ENCODE measurements at regions not wholly inside any gene's neighbourhood (a gene's known extent, or its start where the extent isn't known, plus 50 kb on each side); places are given as distances from the start of the nearest gene placed in this dataset.

- no peak for TF ChIP-seq CHD7 (IDR thresholded peaks at IDR 0.05; ENCODE audit: insufficient replicate concordance, low read length)
- no peak for TF ChIP-seq CHD2 (IDR thresholded peaks at IDR 0.05; ENCODE audit: low read length)
- no peak for TF ChIP-seq BACH1 (IDR thresholded peaks at IDR 0.05; ENCODE audit: low read length)
- TF ChIP-seq TAF7 (optimal IDR thresholded peaks at IDR 0.05; ENCODE audit: borderline replicate concordance, low read depth, low read length) = no peak
- no peak for TF ChIP-seq RAD21 (IDR thresholded peaks at IDR 0.05 in 1 of 2, conservative IDR thresholded peaks at IDR 0.05 in 1 of 2; ENCODE audit: low read depth in 2 of 2, low read length in 2 of 2)
- TF ChIP-seq MAX (IDR thresholded peaks at IDR 0.05) = no peak
- TF ChIP-seq HDAC6 (IDR thresholded peaks at IDR 0.05; ENCODE audit: low read depth, low read length) = no peak
Measured at GRCh38 chr7:136205956-136206355, 228.8 kb upstream of the MTPN start (continued).
